T-helper 1 cell treated with Interleukin-12 subunit alpha and Interleukin-12 subunit beta and Interleukin-4 antibody, amounts not matched to agents 30 ng/mL and 1 ng/mL, for 36 hours (primary cell): ENCODE measurements at regions not wholly inside any gene's neighbourhood (a gene's known extent, or its start where the extent isn't known, plus 50 kb on each side); places are given as distances from the start of the nearest gene placed in this dataset.
"Not testable (repeated sequence)": the region's sequence is repeated elsewhere in the genome, so short reads cannot be mapped to it uniquely, and the experiment has no call there.

Experiments used
- intact Hi-C: fragments of 100-400 bp; cut with micrococcal nuclease; formaldehyde crosslinking; loops from one replicate; pipeline ENCODE4 v1.15.1; 2024

GRCh38 chr5:96112123-96112670 is 150.5 kb upstream of the ELL2 start:
- intact Hi-C loops, result loop anchor here (1.0 to 5.0 kb wide), 2 partner anchors 35 to 151 kb away; partner anchors contain the start of gene ELL2

- intact Hi-C loops, result loop anchor here (5.0 kb wide), 1 partner anchor 34 kb away; no protein-coding TSS in a partner anchor
Observed at GRCh38 chr5:96111080-96111756, 149.6 kb upstream of the ELL2 start.

GRCh38 chr5:96110300-96110699 is 148.6 kb upstream of the ELL2 start:
- intact Hi-C loops, result loop anchor here (5.0 kb wide), 1 partner anchor 33 kb away; no protein-coding TSS in a partner anchor

- intact Hi-C loops, result not testable (repeated sequence)
Observed at GRCh38 chr5:96108629-96109028, 147.0 kb upstream of the ELL2 start.

- intact Hi-C loops, result not testable (repeated sequence)
Observed at GRCh38 chr5:96103829-96104228, 142.2 kb upstream of the ELL2 start.

- intact Hi-C loops, result no loop called here
Observed at GRCh38 chr5:96101358-96102089, 139.9 kb upstream of the ELL2 start.

- intact Hi-C loops, result not testable (repeated sequence)
Observed at GRCh38 chr5:96097488-96097887, 135.8 kb upstream of the ELL2 start.

- intact Hi-C loops, result no loop called here
Observed at GRCh38 chr5:96096724-96097123, 135.1 kb upstream of the ELL2 start.

GRCh38 chr5:96094904-96095303 is 133.3 kb upstream of the ELL2 start:
- intact Hi-C loops, result no loop called here

- intact Hi-C loops, result no loop called here
Observed at GRCh38 chr5:96093890-96094381, 132.3 kb upstream of the ELL2 start.

- intact Hi-C loops, result no loop called here
Observed at GRCh38 chr5:96093340-96093739, 131.7 kb upstream of the ELL2 start.

- intact Hi-C loops, result no loop called here
Observed at GRCh38 chr5:96091874-96092273, 130.2 kb upstream of the ELL2 start.

- intact Hi-C loops, result no loop called here
Observed at GRCh38 chr5:96090215-96090614, 128.6 kb upstream of the ELL2 start.

GRCh38 chr5:96088706-96089498 is 127.3 kb upstream of the ELL2 start:
- intact Hi-C loops, result no loop called here

- intact Hi-C loops, result no loop called here
Observed at GRCh38 chr5:96087939-96088338, 126.3 kb upstream of the ELL2 start.

- intact Hi-C loops, result no loop called here
Observed at GRCh38 chr5:96084874-96085506, 123.3 kb upstream of the ELL2 start.

- intact Hi-C loops, result no loop called here
Observed at GRCh38 chr5:96083361-96083881, 121.8 kb upstream of the ELL2 start.

- intact Hi-C loops, result no loop called here
Observed at GRCh38 chr5:96081276-96081858, 119.7 kb upstream of the ELL2 start.

- intact Hi-C loops, result no loop called here
Observed at GRCh38 chr5:96080557-96080956, 118.9 kb upstream of the ELL2 start.

GRCh38 chr5:96079962-96080361 is 118.3 kb upstream of the ELL2 start:
- intact Hi-C loops, result loop anchor here (1.0 to 5.0 kb wide), 2 partner anchors 15 to 32 kb away; no protein-coding TSS in a partner anchor
